ENCODE measurements at regions not wholly inside any gene's neighbourhood (a gene's known extent, or its start where the extent isn't known, plus 50 kb on each side); places are given as distances from the start of the nearest gene placed in this dataset.

GRCh38 chr6:78435671-78436070, 431.7 kb upstream of the IRAK1BP1 start:
- TF ChIP-seq CTCF (IDR thresholded peaks at IDR 0.05) = no peak
- TF ChIP-seq POLR2A (IDR thresholded peaks at IDR 0.05) = no peak

Measured in thyroid gland (tissue), 4 donors.